ENCODE measurements at regions not wholly inside any gene's neighbourhood (a gene's known extent, or its start where the extent isn't known, plus 50 kb on each side); places are given as distances from the start of the nearest gene placed in this dataset.

DNA sequence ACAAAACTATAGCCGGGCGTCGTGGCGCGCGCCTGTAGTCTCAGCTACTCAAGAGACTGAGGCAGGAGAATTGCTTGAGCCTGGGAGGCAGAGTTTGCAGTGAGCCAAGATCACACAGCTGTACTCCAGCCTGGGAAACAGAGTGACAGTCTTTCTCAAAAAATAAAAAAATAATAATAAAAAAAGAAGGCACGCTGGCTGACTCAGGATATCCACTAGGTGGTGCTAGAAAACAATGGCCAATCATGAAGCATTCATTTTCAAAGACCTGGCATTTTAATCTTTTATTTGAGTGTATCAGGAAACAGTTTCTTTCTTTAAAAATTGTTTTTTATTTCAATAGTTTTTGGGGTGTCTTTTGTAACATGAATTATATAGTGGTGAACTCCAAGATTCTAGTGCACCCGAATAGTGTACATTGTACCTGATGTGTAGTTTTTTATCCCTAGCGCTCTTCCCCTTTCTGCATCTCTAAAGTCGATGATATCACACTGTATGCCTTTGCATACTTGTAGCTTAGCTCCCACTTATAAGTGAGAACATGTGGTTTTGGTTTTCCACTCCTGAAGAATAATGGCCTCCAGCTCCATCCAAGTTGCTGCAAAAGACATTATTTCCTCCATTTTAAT, 88.6 kb downstream of the LYZL1 start:
- Histone ChIP-seq H3K36me3 (ENCODE audit: control insufficient read depth in 2 of 2, extremely low read depth in 1 of 2, insufficient read depth in 2 of 2, low read length in 2 of 2) (no peaks in the 10 kb centered on the region), H3K9me3 (ENCODE audit: control insufficient read depth, low read depth, low read length) (no peaks in the 10 kb centered on the region), H3K9me1 (ENCODE audit: control insufficient read depth, extremely low read depth, insufficient read depth, low read length) (no peaks in the 10 kb centered on the region), H3K4me1 (ENCODE audit: control insufficient read depth, extremely low read depth, insufficient read depth, low read length) (no peaks in the 10 kb centered on the region), H3K4me3 (ENCODE audit: control insufficient read depth in 2 of 3, extremely low read depth in 1 of 3, insufficient read depth in 2 of 3, low read depth in 1 of 3, low read length in 3 of 3) (no peak overlapping the region), H4K20me1 (ENCODE audit: control insufficient read depth, extremely low read depth, insufficient read depth, low read length) (no peaks in the 10 kb centered on the region), H3K27me3 (ENCODE audit: control insufficient read depth, extremely low read depth, insufficient read depth, low read length) (no peaks in the 10 kb centered on the region), H3K4me2 (ENCODE audit: control insufficient read depth, extremely low read depth, insufficient read depth, low read depth, low read length) (no peak overlapping the region), H3K9ac (ENCODE audit: control insufficient read depth, extremely low read depth, insufficient read depth, low read length) (no peak overlapping the region), H3K79me2 (ENCODE audit: control insufficient read depth, insufficient read depth, low read length) (no peaks in the 10 kb centered on the region), H2AFZ (ENCODE audit: control insufficient read depth, low read length) (no peak overlapping the region), H3K27ac (ENCODE audit: control insufficient read depth, insufficient read depth, low read length) (no peak overlapping the region)
- no peak for DNase-seq (ENCODE audit: low read depth, low spot score)
- FAIRE-seq = no peak
- TF ChIP-seq EZH2 (IDR thresholded peaks at IDR 0.05; ENCODE audit: low read length) = no peak
- TF ChIP-seq, protein P1, sequence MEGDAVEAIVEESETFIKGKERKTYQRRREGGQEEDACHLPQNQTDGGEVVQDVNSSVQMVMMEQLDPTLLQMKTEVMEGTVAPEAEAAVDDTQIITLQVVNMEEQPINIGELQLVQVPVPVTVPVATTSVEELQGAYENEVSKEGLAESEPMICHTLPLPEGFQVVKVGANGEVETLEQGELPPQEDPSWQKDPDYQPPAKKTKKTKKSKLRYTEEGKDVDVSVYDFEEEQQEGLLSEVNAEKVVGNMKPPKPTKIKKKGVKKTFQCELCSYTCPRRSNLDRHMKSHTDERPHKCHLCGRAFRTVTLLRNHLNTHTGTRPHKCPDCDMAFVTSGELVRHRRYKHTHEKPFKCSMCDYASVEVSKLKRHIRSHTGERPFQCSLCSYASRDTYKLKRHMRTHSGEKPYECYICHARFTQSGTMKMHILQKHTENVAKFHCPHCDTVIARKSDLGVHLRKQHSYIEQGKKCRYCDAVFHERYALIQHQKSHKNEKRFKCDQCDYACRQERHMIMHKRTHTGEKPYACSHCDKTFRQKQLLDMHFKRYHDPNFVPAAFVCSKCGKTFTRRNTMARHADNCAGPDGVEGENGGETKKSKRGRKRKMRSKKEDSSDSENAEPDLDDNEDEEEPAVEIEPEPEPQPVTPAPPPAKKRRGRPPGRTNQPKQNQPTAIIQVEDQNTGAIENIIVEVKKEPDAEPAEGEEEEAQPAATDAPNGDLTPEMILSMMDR (optimal IDR thresholded peaks at IDR 0.05 in 1 of 3, IDR thresholded peaks at IDR 0.05 in 1 of 3, conservative IDR thresholded peaks at IDR 0.05 in 1 of 3; ENCODE audit: extremely low read depth in 1 of 3, insufficient read depth in 2 of 3, low read length in 3 of 3) = peak in 2 of 3 experiments; percentile 37 to 69
- dilution Hi-C loops (cut with MboI; ENCODE audit: extremely low pct_ligation_motif_present, low sequenced_read_pairs) = no loop called here

DNA sequence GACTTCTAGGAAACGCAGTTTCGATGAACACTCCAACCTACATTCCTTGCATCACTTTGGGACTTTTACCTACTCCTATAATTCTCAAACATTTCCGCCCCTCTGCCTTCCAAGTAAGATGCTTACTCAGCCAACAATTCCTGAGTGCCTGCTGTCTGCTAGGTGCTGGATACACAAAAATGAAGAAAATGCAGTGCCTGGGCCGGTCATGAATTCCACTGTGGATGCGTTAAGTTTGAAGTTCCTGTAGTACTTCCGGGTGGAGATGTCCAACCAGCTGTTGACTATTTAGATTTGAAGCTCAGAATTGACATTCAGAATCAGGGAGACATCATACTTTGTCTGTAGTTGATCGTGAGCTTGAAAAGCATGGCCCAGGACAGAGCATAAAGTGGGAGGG, 89.2 kb downstream of the LYZL1 start:
- TF ChIP-seq EZH2 (IDR thresholded peaks at IDR 0.05; ENCODE audit: low read length) = no peak
- TF ChIP-seq, protein P1 (optimal IDR thresholded peaks at IDR 0.05 in 1 of 3, IDR thresholded peaks at IDR 0.05 in 1 of 3, conservative IDR thresholded peaks at IDR 0.05 in 1 of 3; ENCODE audit: extremely low read depth in 1 of 3, insufficient read depth in 2 of 3, low read length in 3 of 3) = no peak
- H3K4me2 ChIP-seq (ENCODE audit: control insufficient read depth, extremely low read depth, insufficient read depth, low read depth, low read length) = no peak overlapping the region
- no peaks in the 10 kb centered on the region for H3K27me3 ChIP-seq (ENCODE audit: control insufficient read depth, extremely low read depth, insufficient read depth, low read length)
- no peaks in the 10 kb centered on the region for H3K79me2 ChIP-seq (ENCODE audit: control insufficient read depth, insufficient read depth, low read length)
- no peaks in the 10 kb centered on the region for H3K9me3 ChIP-seq (ENCODE audit: control insufficient read depth, low read depth, low read length)
- DNase-seq (ENCODE audit: low read depth, low spot score) (no peak), FAIRE-seq (no peak)
- no peaks in the 10 kb centered on the region for H4K20me1 ChIP-seq (ENCODE audit: control insufficient read depth, extremely low read depth, insufficient read depth, low read length)
- H2AFZ ChIP-seq (ENCODE audit: control insufficient read depth, low read length) = no peak overlapping the region
- no peak overlapping the region for H3K4me3 ChIP-seq (ENCODE audit: control insufficient read depth in 2 of 3, extremely low read depth in 1 of 3, insufficient read depth in 2 of 3, low read depth in 1 of 3, low read length in 3 of 3)
- no peak overlapping the region for H3K27ac ChIP-seq (ENCODE audit: control insufficient read depth, insufficient read depth, low read length)
- H3K36me3 ChIP-seq (ENCODE audit: control insufficient read depth in 2 of 2, extremely low read depth in 1 of 2, insufficient read depth in 2 of 2, low read length in 2 of 2) = no peaks in the 10 kb centered on the region
- no peaks in the 10 kb centered on the region for H3K4me1 ChIP-seq (ENCODE audit: control insufficient read depth, extremely low read depth, insufficient read depth, low read length)
- no peaks in the 10 kb centered on the region for H3K9me1 ChIP-seq (ENCODE audit: control insufficient read depth, extremely low read depth, insufficient read depth, low read length)
- dilution Hi-C loops (cut with MboI; ENCODE audit: extremely low pct_ligation_motif_present, low sequenced_read_pairs) = no loop called here
- H3K9ac ChIP-seq (ENCODE audit: control insufficient read depth, extremely low read depth, insufficient read depth, low read length) = no peak overlapping the region

Data from keratinocyte (primary cell).